ENCODE measurements at regions not wholly inside any gene's neighbourhood (a gene's known extent, or its start where the extent isn't known, plus 50 kb on each side); places are given as distances from the start of the nearest gene placed in this dataset.
"Not testable (repeated sequence)": the region's sequence is repeated elsewhere in the genome, so short reads cannot be mapped to it uniquely, and the experiment has no call there.

GRCh38 chr2:35503738-35504199, 851.8 kb upstream of the CRIM1 start:
- H3K4me3 ChIP-seq: no peak overlapping the region
- no peaks in the 10 kb centered on the region for H3K36me3 ChIP-seq
- no peaks in the 10 kb centered on the region for H3K27me3 ChIP-seq (replicated peaks; ENCODE audit: insufficient read depth)
- H3K27ac ChIP-seq: no peak overlapping the region
- H3K9me3 ChIP-seq: no peaks in the 10 kb centered on the region
- no peaks in the 10 kb centered on the region for H3K4me1 ChIP-seq (replicated peaks)
- TF ChIP-seq POLR2A (IDR thresholded peaks at IDR 0.05) (no peak), CTCF (IDR thresholded peaks at IDR 0.05) (no peak), POLR2AphosphoS5 (IDR thresholded peaks at IDR 0.05) (no peak)
- intact Hi-C loops (cut with DNase I): no loop called here
- DNase-seq (ENCODE audit: low spot score): no peak
- 29% methylated on average over 1 of the region's 1 CpG for WGBS

- no peak for DNase-seq (ENCODE audit: low spot score)
- Histone ChIP-seq H3K4me3 (no peak overlapping the region), H3K27ac (no peak overlapping the region), H3K27me3 (replicated peaks; ENCODE audit: insufficient read depth) (no peaks in the 10 kb centered on the region), H3K4me1 (replicated peaks) (no peaks in the 10 kb centered on the region), H3K36me3 (no peaks in the 10 kb centered on the region), H3K9me3 (no peaks in the 10 kb centered on the region)
- WGBS: 51% methylated on average over 3 of the region's 3 CpGs
- intact Hi-C loops (cut with DNase I): no loop called here
- TF ChIP-seq POLR2AphosphoS5 (IDR thresholded peaks at IDR 0.05): no peak
- no peak for TF ChIP-seq CTCF (IDR thresholded peaks at IDR 0.05)
- no peak for TF ChIP-seq POLR2A (IDR thresholded peaks at IDR 0.05)
Observed at GRCh38 chr2:35503311-35503710, 852.3 kb upstream of the CRIM1 start.

- H3K27me3 ChIP-seq (replicated peaks; ENCODE audit: insufficient read depth): no peaks in the 10 kb centered on the region
- no peak overlapping the region for H3K27ac ChIP-seq
- TF ChIP-seq POLR2A (IDR thresholded peaks at IDR 0.05): no peak
- no peak for DNase-seq (ENCODE audit: low spot score)
- H3K9me3 ChIP-seq: no peaks in the 10 kb centered on the region
- no peak overlapping the region for H3K4me3 ChIP-seq
- WGBS: 87% methylated on average over 6 of the region's 6 CpGs
- no peaks in the 10 kb centered on the region for H3K4me1 ChIP-seq (replicated peaks)
- no peaks in the 10 kb centered on the region for H3K36me3 ChIP-seq
- intact Hi-C loops (cut with DNase I): no loop called here
Observed at GRCh38 chr2:35501076-35501475, 854.5 kb upstream of the CRIM1 start.

DNA sequence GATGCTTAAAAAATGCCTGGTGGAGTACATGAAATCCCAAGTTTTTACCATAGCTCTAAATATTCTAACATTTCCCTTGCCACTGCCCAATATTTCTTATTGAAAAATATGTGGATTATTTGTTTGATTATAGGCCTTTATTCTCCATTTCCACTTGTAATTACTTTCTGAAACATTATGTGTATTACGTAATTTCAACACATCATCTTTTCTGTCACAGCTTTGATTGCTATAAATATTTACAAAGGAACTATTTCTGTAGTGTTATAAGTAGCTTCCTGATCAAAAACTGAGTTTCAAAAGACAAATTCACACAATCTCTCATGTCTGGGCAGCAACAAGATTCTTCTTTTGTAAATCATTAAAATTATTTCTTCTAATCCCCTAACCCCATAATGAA, 859.6 kb upstream of the CRIM1 start:
- H3K27ac ChIP-seq: no peak overlapping the region
- no peaks in the 10 kb centered on the region for H3K9me3 ChIP-seq
- no peaks in the 10 kb centered on the region for H3K4me1 ChIP-seq (replicated peaks)
- H3K4me3 ChIP-seq: no peak overlapping the region
- no peak for DNase-seq (ENCODE audit: low spot score)
- H3K27me3 ChIP-seq (replicated peaks; ENCODE audit: insufficient read depth): no peaks in the 10 kb centered on the region
- TF ChIP-seq POLR2AphosphoS5 (IDR thresholded peaks at IDR 0.05) (no peak), CTCF (IDR thresholded peaks at IDR 0.05) (no peak), POLR2A (IDR thresholded peaks at IDR 0.05) (no peak)
- WGBS: 77% methylated on average over 1 of the region's 1 CpG
- no peaks in the 10 kb centered on the region for H3K36me3 ChIP-seq
- intact Hi-C loops (cut with DNase I): no loop called here

GRCh38 chr2:35495182-35495581, 860.4 kb upstream of the CRIM1 start:
- TF ChIP-seq CTCF (IDR thresholded peaks at IDR 0.05) (no peak), POLR2AphosphoS5 (IDR thresholded peaks at IDR 0.05) (no peak), POLR2A (IDR thresholded peaks at IDR 0.05) (no peak)
- H3K9me3 ChIP-seq: no peaks in the 10 kb centered on the region
- H3K4me3 ChIP-seq: no peak overlapping the region
- H3K27me3 ChIP-seq (replicated peaks; ENCODE audit: insufficient read depth): no peaks in the 10 kb centered on the region
- H3K27ac ChIP-seq: no peak overlapping the region
- H3K4me1 ChIP-seq (replicated peaks): no peaks in the 10 kb centered on the region
- H3K36me3 ChIP-seq: no peaks in the 10 kb centered on the region
- intact Hi-C loops (cut with DNase I): no loop called here
- DNase-seq (ENCODE audit: low spot score): no peak

- 76% methylated on average over 2 of the region's 2 CpGs for WGBS
- H3K27me3 ChIP-seq (replicated peaks; ENCODE audit: insufficient read depth); DNase-seq (ENCODE audit: low spot score); intact Hi-C loops (cut with DNase I); H3K36me3 ChIP-seq; H3K4me1 ChIP-seq (replicated peaks); H3K9me3 ChIP-seq; H3K4me3 ChIP-seq; H3K27ac ChIP-seq: not testable (repeated sequence)
Observed at GRCh38 chr2:35478121-35478520, 877.5 kb upstream of the CRIM1 start.

All from prostate gland (tissue), 2 donors.